Muscle of arm (tissue), 1 donor: ENCODE measurements at regions not wholly inside any gene's neighbourhood (a gene's known extent, or its start where the extent isn't known, plus 50 kb on each side); places are given as distances from the start of the nearest gene placed in this dataset.

Source experiments
- DNase-seq: peaks from one replicate; pipeline ENCODE4 v3.0.0-alpha.2; 2013

GRCh38 chr1:55932402-55932801 is 647.0 kb downstream of the PLPP3 start:
- DNase-seq: no peak

GRCh38 chr1:55931081-55931940 is 648.1 kb downstream of the PLPP3 start:
- peak; percentile 85 for DNase-seq

- DNase-seq: no peak
Measured at GRCh38 chr1:55929652-55930051, 649.7 kb downstream of the PLPP3 start.

- no peak for DNase-seq
Measured at GRCh38 chr1:55928576-55928975, 650.8 kb downstream of the PLPP3 start.

GRCh38 chr1:55927702-55928290 is 651.6 kb downstream of the PLPP3 start:
- DNase-seq: no peak

- no peak for DNase-seq
Measured at GRCh38 chr1:55926906-55927471, 652.4 kb downstream of the PLPP3 start.

GRCh38 chr1:55916907-55917306 is 662.5 kb downstream of the PLPP3 start:
- DNase-seq: no peak

- no peak for DNase-seq
Measured at GRCh38 chr1:55916481-55916880, 662.9 kb downstream of the PLPP3 start.

GRCh38 chr1:55913565-55913964 is 665.8 kb downstream of the PLPP3 start:
- DNase-seq: no peak

GRCh38 chr1:55912438-55912837 is 666.9 kb downstream of the PLPP3 start:
- DNase-seq: no peak

GRCh38 chr1:55904541-55904940 is 674.8 kb downstream of the PLPP3 start:
- no peak for DNase-seq

GRCh38 chr1:55898181-55898580 is 681.2 kb downstream of the PLPP3 start:
- no peak for DNase-seq

- no peak for DNase-seq
Measured at GRCh38 chr1:55896210-55896609, 681.0 kb upstream of the USP24 start.

- no peak for DNase-seq
Measured at GRCh38 chr1:55894521-55894920, 679.4 kb upstream of the USP24 start.

GRCh38 chr1:55893155-55893554 is 678.0 kb upstream of the USP24 start:
- no peak for DNase-seq

- no peak for DNase-seq
Measured at GRCh38 chr1:55888685-55889317, 673.6 kb upstream of the USP24 start.

- no peak for DNase-seq
Measured at GRCh38 chr1:55886856-55887712, 671.9 kb upstream of the USP24 start.

GRCh38 chr1:55885619-55886018 is 670.5 kb upstream of the USP24 start:
- no peak for DNase-seq

GRCh38 chr1:55882931-55883330 is 667.8 kb upstream of the USP24 start:
- DNase-seq: no peak

- no peak for DNase-seq
Measured at GRCh38 chr1:55879346-55879745, 664.2 kb upstream of the USP24 start.

- no peak for DNase-seq
Measured at GRCh38 chr1:55877437-55878232, 662.5 kb upstream of the USP24 start.
